ENCODE measurements at regions not wholly inside any gene's neighbourhood (a gene's known extent, or its start where the extent isn't known, plus 50 kb on each side); places are given as distances from the start of the nearest gene placed in this dataset.

- TF ChIP-seq CTCF (conservative IDR thresholded peaks at IDR 0.05; ENCODE audit: low read depth, low read length) (no peak), EZH2 (IDR thresholded peaks at IDR 0.05; ENCODE audit: borderline replicate concordance, low read depth, low read length, poor library complexity, severe bottlenecking) (no peak)
Observed at GRCh38 chr5:82599692-82600091, 321.5 kb upstream of the RPS23 start.

Measured in A673 (cell line).